ENCODE measurements at regions not wholly inside any gene's neighbourhood (a gene's known extent, or its start where the extent isn't known, plus 50 kb on each side); places are given as distances from the start of the nearest gene placed in this dataset.

- Histone ChIP-seq H3K9me2 (replicated peaks; ENCODE audit: low read depth, low read length) (no peaks in the 10 kb centered on the region), H4K20me1 (ENCODE audit: insufficient read depth, low read length, poor library complexity, severe bottlenecking) (no peaks in the 10 kb centered on the region), H3F3A (ENCODE audit: low read depth) (no peaks in the 10 kb centered on the region), H3K4me2 (ENCODE audit: low read depth, low read length, poor library complexity, severe bottlenecking) (peak overlapping the region; percentile 25), H3K9ac (ENCODE audit: low read depth, low read length, poor library complexity, severe bottlenecking) (no peak overlapping the region), H3K27me3 (ENCODE audit: insufficient read depth, low read length, poor library complexity, severe bottlenecking) (no peaks in the 10 kb centered on the region), H3K4me3 (ENCODE audit: low read length, poor library complexity, severe bottlenecking) (no peak overlapping the region), H3K79me2 (ENCODE audit: insufficient read depth, low read length) (no peaks in the 10 kb centered on the region), H3K4me1 (ENCODE audit: insufficient read depth, low read length, poor library complexity, severe bottlenecking) (peaks cover 20% of the 10 kb centered on the region), H3K36me3 (ENCODE audit: insufficient read depth, low read length) (no peaks in the 10 kb centered on the region), H2AFZ (ENCODE audit: low read length) (no peak overlapping the region; the same call in 1 of the 2 replicates), H3K9me3 (ENCODE audit: insufficient read depth, low read depth, low read length) (no peaks in the 10 kb centered on the region)
- TF ChIP-seq CTCF (conservative IDR thresholded peaks at IDR 0.05; ENCODE audit: low read length) (no peak), EZH2phosphoT487 (IDR thresholded peaks at IDR 0.05; ENCODE audit: borderline replicate concordance) (no peak)
These were observed 100.3 kb upstream of the DDIT4L start for GRCh38 chr4:100290585-100290984.

GRCh38 chr4:100289946-100290345 is 99.7 kb upstream of the DDIT4L start:
- no peak overlapping the region for H2AFZ ChIP-seq (ENCODE audit: low read length)
- no peaks in the 10 kb centered on the region for H3F3A ChIP-seq (ENCODE audit: low read depth)
- peaks cover 17% of the 10 kb centered on the region for H3K4me1 ChIP-seq (ENCODE audit: insufficient read depth, low read length, poor library complexity, severe bottlenecking)
- H3K9me3 ChIP-seq (ENCODE audit: insufficient read depth, low read depth, low read length) = no peaks in the 10 kb centered on the region
- H3K27me3 ChIP-seq (ENCODE audit: insufficient read depth, low read length, poor library complexity, severe bottlenecking) = no peaks in the 10 kb centered on the region
- no peaks in the 10 kb centered on the region for H3K9me2 ChIP-seq (replicated peaks; ENCODE audit: low read depth, low read length)
- H3K4me3 ChIP-seq (ENCODE audit: low read length, poor library complexity, severe bottlenecking) = no peak overlapping the region
- peak overlapping the region; percentile 25 for H3K4me2 ChIP-seq (ENCODE audit: low read depth, low read length, poor library complexity, severe bottlenecking)
- H3K79me2 ChIP-seq (ENCODE audit: insufficient read depth, low read length) = no peaks in the 10 kb centered on the region
- no peaks in the 10 kb centered on the region for H3K36me3 ChIP-seq (ENCODE audit: insufficient read depth, low read length)
- no peaks in the 10 kb centered on the region for H4K20me1 ChIP-seq (ENCODE audit: insufficient read depth, low read length, poor library complexity, severe bottlenecking)
- TF ChIP-seq CTCF (conservative IDR thresholded peaks at IDR 0.05; ENCODE audit: low read length) (no peak), EZH2phosphoT487 (IDR thresholded peaks at IDR 0.05; ENCODE audit: borderline replicate concordance) (no peak)
- H3K9ac ChIP-seq (ENCODE audit: low read depth, low read length, poor library complexity, severe bottlenecking) = no peak overlapping the region

GRCh38 chr4:100289530-100289888 is 99.2 kb upstream of the DDIT4L start:
- H3K9me2 ChIP-seq (replicated peaks; ENCODE audit: low read depth, low read length) = no peaks in the 10 kb centered on the region
- peaks cover 17% of the 10 kb centered on the region for H3K4me1 ChIP-seq (ENCODE audit: insufficient read depth, low read length, poor library complexity, severe bottlenecking)
- no peaks in the 10 kb centered on the region for H3K79me2 ChIP-seq (ENCODE audit: insufficient read depth, low read length)
- H3K27me3 ChIP-seq (ENCODE audit: insufficient read depth, low read length, poor library complexity, severe bottlenecking) = no peaks in the 10 kb centered on the region
- 0 out of 2 replicates have a peak overlapping the region, but pooled peaks have one; percentile 6 for H2AFZ ChIP-seq (ENCODE audit: low read length)
- no peak overlapping the region for H3K9ac ChIP-seq (ENCODE audit: low read depth, low read length, poor library complexity, severe bottlenecking)
- H3K9me3 ChIP-seq (ENCODE audit: insufficient read depth, low read depth, low read length) = no peaks in the 10 kb centered on the region
- no peak overlapping the region for H3K4me3 ChIP-seq (ENCODE audit: low read length, poor library complexity, severe bottlenecking)
- no peaks in the 10 kb centered on the region for H3F3A ChIP-seq (ENCODE audit: low read depth)
- H3K36me3 ChIP-seq (ENCODE audit: insufficient read depth, low read length) = no peaks in the 10 kb centered on the region
- H3K4me2 ChIP-seq (ENCODE audit: low read depth, low read length, poor library complexity, severe bottlenecking) = peak overlapping the region; percentile 25
- TF ChIP-seq CTCF (conservative IDR thresholded peaks at IDR 0.05; ENCODE audit: low read length) = no peak
- TF ChIP-seq EZH2phosphoT487 (IDR thresholded peaks at IDR 0.05; ENCODE audit: borderline replicate concordance) = no peak
- H4K20me1 ChIP-seq (ENCODE audit: insufficient read depth, low read length, poor library complexity, severe bottlenecking) = no peaks in the 10 kb centered on the region

Measured in Loucy (cell line).